Vagina (tissue), 2 donors: ENCODE measurements at regions not wholly inside any gene's neighbourhood (a gene's known extent, or its start where the extent isn't known, plus 50 kb on each side); places are given as distances from the start of the nearest gene placed in this dataset.

ENCODE experiments used
- CTCF ChIP-seq, 3 experiments: fragments of 450-650 bp in 2 of 3; fragments of 200-600 bp in 1 of 3; sonication (generic) in 1 of 3; IDR thresholded peaks; one replicate each; pipeline ENCODE4 v1.5.1; 2017 to 2019; ENCODE audit warnings: antibody characterized with exemption in 3 of 3, mild to moderate bottlenecking in 2 of 3, moderate library complexity in 2 of 3
- POLR2AphosphoS5 ChIP-seq, 2 donors: sonication (generic); formaldehyde crosslinking; IDR thresholded peaks; one replicate each; pipeline ENCODE4 v1.9.0; 2017; ENCODE audit warnings: antibody characterized with exemption in 2 of 2, mild to moderate bottlenecking in 2 of 2, low read depth in 1 of 2; ENCODE audit not compliant: insufficient read depth in 1 of 2

GRCh38 chr6:12627053-12627452, 89.5 kb upstream of the PHACTR1 start:
- no peak for TF ChIP-seq CTCF (IDR thresholded peaks at IDR 0.05)
- no peak for TF ChIP-seq POLR2AphosphoS5 (IDR thresholded peaks at IDR 0.05; ENCODE audit: insufficient read depth in 1 of 2, low read depth in 1 of 2)
